K562 (cell line): ENCODE measurements at regions not wholly inside any gene's neighbourhood (a gene's known extent, or its start where the extent isn't known, plus 50 kb on each side); places are given as distances from the start of the nearest gene placed in this dataset.

Experiments
- ATAC-seq: fragments of 200-7000 bp; cut with Tn5 transposase; 3 replicates; pipeline ENCODE4 v1.9.1; 2020; ENCODE audit warnings: moderate library complexity
- BruUV-seq: library from RNA; stranded (reverse); fragments of 400-500 nt; replicated peaks from 2 replicates; lab custom pipeline; 2021; lab: Mats Ljungman, UMichigan
- CTCF ChIA-PET: fragments of 300-600 bp; formaldehyde crosslinking; extraction: SDS; loops from one replicate; lab custom pipeline; 2021; ENCODE audit warnings: low intra/inter-chr PET ratio; lab: Yijun Ruan, JAX
- POLR2A ChIA-PET: fragments of 300-600, 350-650 bp; sonication (Branson Sonifier 250); formaldehyde crosslinking; extraction: SDS; loops from one replicate; lab custom pipeline; 2021; ENCODE audit warnings: antibody characterized with exemption, inconsistent platforms; lab: Yijun Ruan, JAX
- DNase-seq, 4 experiments: peaks; one replicate each; pipeline versions ENCODE4 v3.0.0 to v3.0.0-alpha.2; 2011 to 2018; ENCODE audit warnings: low spot score in 3 of 4, mixed read lengths in 3 of 4; ENCODE audit errors: extremely low read depth in 1 of 4
- FAIRE-seq: peaks from 2 replicates; lab custom pipeline; 2011; peaks lifted over from hg19 to GRCh38; lab: Jason Lieb, UNC
- H2AFZ ChIP-seq: 2 replicates; pipeline ENCODE4 v1.6.0; 2011; ENCODE audit warnings: low read depth, low read length, control low read depth, inconsistent platforms
- H3K27ac ChIP-seq: fragments of 200-600 bp; 3 replicates; pipeline ENCODE4 v1.8.0; 2011; ENCODE audit warnings: low read depth, mild to moderate bottlenecking, control low read depth, inconsistent platforms, low read length, moderate library complexity, mixed read lengths; ENCODE audit errors: extremely low read depth
- H3K27me3 ChIP-seq, 2 experiments: fragments of 300-600 bp in 1 of 2; 2 replicates in 1 of 2; 3 replicates in 1 of 2; pipeline versions ENCODE4 v1.6.0 to v1.8.0; 2011; ENCODE audit warnings: inconsistent platforms in 2 of 2, low read length in 2 of 2, mild to moderate bottlenecking in 1 of 2, mixed read lengths in 1 of 2, moderate library complexity in 1 of 2; ENCODE audit not compliant: control insufficient read depth in 2 of 2, insufficient read depth in 2 of 2
- H3K36me3 ChIP-seq: fragments of 300-600 bp; 3 replicates; pipeline ENCODE4 v1.8.0; 2011; ENCODE audit warnings: mild to moderate bottlenecking, low read length, inconsistent platforms; ENCODE audit not compliant: control insufficient read depth, insufficient read depth
- H3K4me1 ChIP-seq, 2 experiments: fragments of 200-600 bp in 1 of 2; replicated peaks in 1 of 2; 2 replicates in 1 of 2; 3 replicates in 1 of 2; pipeline versions ENCODE4 v1.5.1 to v1.8.0; 2011; ENCODE audit warnings: inconsistent platforms in 2 of 2, low read length in 2 of 2, mild to moderate bottlenecking in 1 of 2, mixed read lengths in 1 of 2, moderate library complexity in 1 of 2; ENCODE audit not compliant: control insufficient read depth in 2 of 2, insufficient read depth in 2 of 2
- H3K4me2 ChIP-seq: 2 replicates; pipeline ENCODE4 v1.6.1; 2011; ENCODE audit warnings: low read length, control low read depth, inconsistent platforms, mixed read lengths; ENCODE audit not compliant: insufficient read depth
- H3K4me3 ChIP-seq: fragments of 200-600 bp; sonication (generic), shearing (Covaris generic); 2 replicates; pipeline ENCODE4 v1.5.1; 2016; ENCODE audit warnings: control low read depth, inconsistent platforms
- H3K79me2 ChIP-seq: fragments of 200-600 bp; 3 replicates; pipeline ENCODE4 v1.8.0; 2011; ENCODE audit warnings: low read length, inconsistent platforms; ENCODE audit not compliant: control insufficient read depth, insufficient read depth
- H3K9ac ChIP-seq, 2 experiments: 2 replicates each; pipeline versions ENCODE4 v1.6.0 to v1.6.1; 2011; ENCODE audit warnings: low read depth in 2 of 2, low read length in 2 of 2, control low read depth in 1 of 2, inconsistent platforms in 1 of 2, mild to moderate bottlenecking in 1 of 2, mixed read lengths in 1 of 2; ENCODE audit not compliant: insufficient read depth in 1 of 2
- H3K9me1 ChIP-seq: one replicate; pipeline ENCODE4 v1.6.0; 2011; ENCODE audit warnings: inconsistent platforms, mild to moderate bottlenecking, low read length, moderate library complexity; ENCODE audit not compliant: control insufficient read depth, insufficient read depth
- H3K9me3 ChIP-seq: replicated peaks from 2 replicates; pipeline ENCODE4 v1.5.1; 2011; ENCODE audit warnings: low read depth, low read length, inconsistent platforms; ENCODE audit not compliant: control insufficient read depth, insufficient read depth
- H4K20me1 ChIP-seq: replicated peaks from 2 replicates; pipeline ENCODE4 v1.6.1; 2011; ENCODE audit warnings: low read length, inconsistent platforms, mixed read lengths; ENCODE audit not compliant: control insufficient read depth, insufficient read depth
- CCAR2 ChIP-seq: fragments of 200-400 bp; formaldehyde crosslinking; IDR thresholded peaks from 2 replicates; pipeline ENCODE4 v1.6.1; 2017; ENCODE audit warnings: mild to moderate bottlenecking, low read depth, low read length
- CLOCK ChIP-seq: fragments of 250-450 bp; sonication (Bioruptor Pico); IDR thresholded peaks from 2 replicates; pipeline ENCODE4 v1.4.0; 2020; ENCODE audit warnings: mild to moderate bottlenecking, moderate library complexity, borderline replicate concordance
- CREB5 ChIP-seq: fragments of 250-450 bp; sonication (Bioruptor Pico); IDR thresholded peaks from 2 replicates; pipeline ENCODE4 v1.5.0; 2020; ENCODE audit warnings: mild to moderate bottlenecking
- ETV6 ChIP-seq, 3 experiments: fragments of 150-350 bp in 1 of 3; sonication (generic) in 1 of 3; formaldehyde crosslinking in 1 of 3; IDR thresholded peaks; 2 replicates each; pipeline versions ENCODE4 v1.6.1 to v1.8.0; 2014 to 2022; ENCODE audit warnings: borderline replicate concordance in 2 of 3, low read depth in 2 of 3, antibody characterized with exemption in 1 of 3, low read length in 1 of 3, mild to moderate bottlenecking in 1 of 3, missing genetic modification reagents in 1 of 3
- PBX2 ChIP-seq, 2 experiments: IDR thresholded peaks in 1 of 2; conservative IDR thresholded peaks in 1 of 2; 2 replicates each; pipeline ENCODE4 v1.6.1; 2016; ENCODE audit warnings: low read depth in 2 of 2, mild to moderate bottlenecking in 1 of 2, missing compliant biosample characterization in 1 of 2, missing genetic modification characterization in 1 of 2, moderate library complexity in 1 of 2
- SRSF7 ChIP-seq: fragments of 200-400 bp; formaldehyde crosslinking; optimal IDR thresholded peaks from 2 replicates; pipeline ENCODE3; 2017; ENCODE audit warnings: mild to moderate bottlenecking, low read depth, low read length
- SUPT5H ChIP-seq: fragments of 450-650 bp; IDR thresholded peaks from 2 replicates; pipeline ENCODE4 v1.6.1; 2016
- ZNF143 ChIP-seq: sonication (generic); formaldehyde crosslinking; IDR thresholded peaks from 2 replicates; pipeline ENCODE4 v1.9.0; 2022; ENCODE audit warnings: mild to moderate bottlenecking, missing genetic modification reagents
- ZNF398 ChIP-seq: fragments of 250-450 bp; sonication (Bioruptor Pico); IDR thresholded peaks from 2 replicates; pipeline ENCODE4 v1.8.0; 2021; ENCODE audit warnings: moderate library complexity, mild to moderate bottlenecking, inconsistent platforms
- ZNF436 ChIP-seq: fragments of 250-450, 450-650 bp; sonication (Bioruptor Pico); formaldehyde crosslinking; IDR thresholded peaks from 2 replicates; pipeline ENCODE4 v1.7.0; 2020; ENCODE audit warnings: mild to moderate bottlenecking
- WGBS: fragments of 100-300 bp; shearing (Covaris generic); methylation state at CpG from one replicate; pipeline ENCODE4 v1.1.6; 2016; ENCODE audit warnings: low coverage, mixed read lengths; ENCODE audit not compliant: insufficient coverage; ENCODE audit errors: missing lambda C conversion rate; 5-methylcytosine and 5-hydroxymethylcytosine counted together
- in situ Hi-C: fragments of 300-500 bp; cut with MboI; formaldehyde crosslinking; loops from 4 replicates; pipeline ENCODE4 v1.15.0; 2018; ENCODE audit warnings: inconsistent platforms, mixed read lengths
- intact Hi-C: fragments of 100-400 bp; cut with micrococcal nuclease; formaldehyde crosslinking; loops from 2 replicates; pipeline ENCODE4 v1.14.2; 2022

- H3K4me1 ChIP-seq: peaks cover 0 to 16% of the 10 kb centered on the region in 2 experiments; a peak in 3 of 5 replicates
- DNase-seq (no peak), FAIRE-seq (no peak), ATAC-seq (no peak)
- intact Hi-C loops: no loop called here
- in situ Hi-C loops: no loop called here
- no peak overlapping the region for H3K27ac ChIP-seq
- H3K79me2 ChIP-seq: no peaks in the 10 kb centered on the region
- CTCF ChIA-PET: no interaction called here
- no peaks in the 10 kb centered on the region for H3K9me1 ChIP-seq
- no peaks in the 10 kb centered on the region for H3K9me3 ChIP-seq
- H2AFZ ChIP-seq: peak overlapping the region; percentile 37; the same call in 1 of the 2 replicates
- H3K36me3 ChIP-seq: no peaks in the 10 kb centered on the region
- POLR2A ChIA-PET: interaction anchor here (1.1 kb wide), 1 partner anchor 19 kb away, joined by 3 read pairs; no protein-coding TSS in a partner anchor
- no peak overlapping the region for H3K4me2 ChIP-seq
- no peak overlapping the region for H3K4me3 ChIP-seq
- H3K27me3 ChIP-seq: no peaks in the 10 kb centered on the region
- no peak overlapping the region for H3K9ac ChIP-seq
- BruUV-seq: no TSS peak
- WGBS: 51% methylated on average over 7 of the region's 7 CpGs
- H4K20me1 ChIP-seq: no peaks in the 10 kb centered on the region
- TF ChIP-seq CCAR2 (no peak), ETV6 (IDR thresholded peaks at IDR 0.05; ENCODE audit: borderline replicate concordance in 1 of 2, low read depth in 2 of 2, low read length in 1 of 2) (no peak), ETV6 (CRISPR knock-in tag; IDR thresholded peaks at IDR 0.05; ENCODE audit: borderline replicate concordance) (no peak), SRSF7 (no peak), CLOCK (no peak), ZNF398 (CRISPR knock-in tag) (no peak), ZNF143 (CRISPR knock-in tag) (no peak), CREB5 (CRISPR knock-in tag) (no peak), SUPT5H (no peak), ZNF436 (CRISPR knock-in tag) (no peak), PBX2 (CRISPR knock-in tag; IDR thresholded peaks at IDR 0.05; ENCODE audit: low read depth) (no peak), PBX2 (tag; conservative IDR thresholded peaks at IDR 0.05; ENCODE audit: low read depth) (0 out of 2 replicates have a peak, but pooled peaks have one; percentile 23)
Observed at GRCh38 chr6:105833959-105834947, 251.9 kb upstream of the PRDM1 start.
